CD4-positive, alpha-beta memory T cell (primary cell): ENCODE measurements at regions not wholly inside any gene's neighbourhood (a gene's known extent, or its start where the extent isn't known, plus 50 kb on each side); places are given as distances from the start of the nearest gene placed in this dataset.

Experiments used
- CTCF ChIA-PET: fragments of 350-600 bp; sonication (Branson Sonifier 250); formaldehyde crosslinking; loops from one replicate; lab custom pipeline; 2021; ENCODE audit warnings: inconsistent platforms; ENCODE audit not compliant: partially characterized antibody; lab: Charles Lee
- POLR2A ChIA-PET: fragments of 350-600 bp; sonication (Branson Sonifier 250); formaldehyde crosslinking; loops from one replicate; lab custom pipeline; 2021; ENCODE audit not compliant: partially characterized antibody; lab: Charles Lee
- DNase-seq, 5 donors: peaks; one replicate each; pipeline versions ENCODE4 v3.0.0 to v3.0.0-alpha.2; 2020 to 2022; ENCODE audit warnings: mixed read lengths in 1 of 5
- H3K27ac ChIP-seq: one replicate; pipeline ENCODE4 v1.7.0; 2013; ENCODE audit warnings: low read depth, low read length
- H3K27me3 ChIP-seq: 2 replicates; pipeline ENCODE4 v1.7.0; 2013; ENCODE audit warnings: mild to moderate bottlenecking, low read length, moderate library complexity; ENCODE audit not compliant: insufficient read depth
- H3K36me3 ChIP-seq: 2 replicates; pipeline ENCODE4 v1.7.0; 2013; ENCODE audit warnings: mild to moderate bottlenecking, low read length, moderate library complexity; ENCODE audit not compliant: insufficient read depth
- H3K4me1 ChIP-seq: 2 replicates; pipeline ENCODE4 v1.7.0; 2013; ENCODE audit warnings: mild to moderate bottlenecking, low read length, moderate library complexity; ENCODE audit not compliant: insufficient read depth
- H3K4me3 ChIP-seq, 2 donors: one replicate each; pipeline ENCODE4 v1.7.0; 2013; ENCODE audit warnings: low read length in 2 of 2, mild to moderate bottlenecking in 1 of 2
- H3K9me3 ChIP-seq, 2 donors: one replicate each; pipeline ENCODE4 v1.7.0; 2013; ENCODE audit warnings: low read length in 2 of 2, control low read depth in 1 of 2; ENCODE audit not compliant: control insufficient read depth in 1 of 2
- H3K27ac Mint-ChIP-seq, 7 donors: one replicate each; pipeline ENCODE4 v1.8.0; 2020 to 2021; ENCODE audit warnings: mixed read lengths in 7 of 7, mild to moderate bottlenecking in 6 of 7, inconsistent platforms in 3 of 7, moderate library complexity in 3 of 7
- H3K27me3 Mint-ChIP-seq, 2 donors: one replicate each; pipeline ENCODE4 v1.8.0; 2020 to 2021; ENCODE audit warnings: mixed read lengths in 2 of 2
- H3K36me3 Mint-ChIP-seq, 2 donors: one replicate each; pipeline ENCODE4 v1.8.0; 2020 to 2021; ENCODE audit warnings: mixed read lengths in 2 of 2, inconsistent platforms in 1 of 2, mild to moderate bottlenecking in 1 of 2
- H3K4me1 Mint-ChIP-seq, 4 donors: one replicate each; pipeline ENCODE4 v1.8.0; 2020 to 2021; ENCODE audit warnings: mixed read lengths in 4 of 4, mild to moderate bottlenecking in 1 of 4
- H3K4me3 Mint-ChIP-seq, 8 donors: one replicate each; pipeline ENCODE4 v1.8.0; 2020 to 2021; ENCODE audit warnings: mixed read lengths in 8 of 8, mild to moderate bottlenecking in 7 of 8, moderate library complexity in 6 of 8, inconsistent platforms in 3 of 8
- H3K9me3 Mint-ChIP-seq, 8 donors: one replicate each; pipeline ENCODE4 v1.8.0; 2020 to 2021; ENCODE audit warnings: mixed read lengths in 8 of 8, mild to moderate bottlenecking in 5 of 8, inconsistent platforms in 3 of 8, moderate library complexity in 1 of 8
- intact Hi-C: fragments of 100-400 bp; cut with micrococcal nuclease; formaldehyde crosslinking; loops from one replicate; pipeline ENCODE4 v1.15.1; 2023

DNA sequence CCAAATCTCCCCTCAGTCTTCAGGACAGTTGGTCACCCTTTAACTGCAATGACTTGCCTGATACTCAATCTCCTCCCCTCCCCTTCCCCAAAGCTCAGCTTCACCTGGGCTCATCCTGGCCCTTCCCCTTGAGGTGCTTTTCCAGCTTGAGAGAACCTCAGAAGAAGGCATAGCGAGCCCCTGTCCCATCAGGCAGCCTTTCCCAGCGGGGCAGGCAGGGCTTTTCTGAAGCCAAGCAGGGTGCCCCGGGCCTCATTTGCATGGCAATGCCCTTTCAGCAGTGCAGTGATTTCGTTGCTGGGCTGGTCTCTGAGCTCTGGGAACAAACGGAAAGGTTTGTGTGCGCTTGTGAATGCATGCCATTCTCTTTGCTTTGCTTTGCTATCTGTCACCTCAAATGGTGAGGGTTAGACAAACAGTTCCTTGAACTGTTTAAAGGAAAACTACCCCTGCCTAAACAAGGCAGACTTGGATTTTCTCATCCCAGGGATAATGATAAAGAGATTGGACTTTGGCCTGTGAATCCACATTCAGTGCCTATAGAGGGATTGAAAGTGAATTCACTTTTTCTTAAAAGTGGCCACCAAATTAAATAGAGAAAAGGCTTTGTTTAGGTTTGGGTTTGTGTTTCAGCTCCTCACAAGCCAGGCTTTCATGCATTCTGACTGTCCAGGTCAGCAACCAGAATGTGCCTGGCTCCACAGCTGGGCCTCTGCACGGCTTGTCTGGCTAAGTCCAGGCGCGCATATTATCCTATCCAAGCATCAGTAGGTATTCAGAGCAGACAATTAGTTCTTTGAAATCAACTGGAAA is 165.3 kb downstream of the ZNF608 start:
- POLR2A ChIA-PET: no interaction called here
- Mint-ChIP-seq H3K9me3 (no peaks in the 10 kb centered on the region), H3K27me3 (no peaks in the 10 kb centered on the region), H3K4me3 (no peak overlapping the region), H3K4me1 (peaks cover 9 to 16% (median 12%) of the 10 kb centered on the region in 4 donors), H3K27ac (no peak overlapping the region), H3K36me3 (no peaks in the 10 kb centered on the region)
- intact Hi-C loops: no loop called here
- Histone ChIP-seq H3K9me3 (no peaks in the 10 kb centered on the region), H3K27me3 (no peaks in the 10 kb centered on the region), H3K4me1 (no peaks in the 10 kb centered on the region), H3K4me3 (no peak overlapping the region), H3K36me3 (no peaks in the 10 kb centered on the region), H3K27ac (no peak overlapping the region)
- no peak for DNase-seq
- CTCF ChIA-PET: no interaction called here

DNA sequence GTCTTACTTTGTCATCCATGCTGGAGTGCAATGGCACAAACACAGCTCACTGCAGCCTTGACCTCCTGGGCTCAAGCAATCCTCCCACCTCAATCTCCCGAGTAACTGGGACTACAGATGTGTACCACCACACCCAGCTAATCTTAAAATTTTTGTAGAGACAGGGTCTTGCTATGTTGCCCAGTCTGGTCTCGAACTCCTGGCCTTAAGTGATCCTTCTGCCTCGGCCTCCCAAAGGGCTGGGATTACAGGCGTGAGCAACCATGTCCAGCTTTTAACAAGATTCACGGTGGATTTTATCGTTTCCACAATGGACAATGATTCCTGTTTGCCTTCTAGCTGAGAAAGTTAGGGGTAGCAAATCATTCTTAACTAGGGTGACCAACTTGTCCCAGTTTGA is 165.9 kb downstream of the ZNF608 start:
- Mint-ChIP-seq H3K27me3 (no peaks in the 10 kb centered on the region), H3K27ac (no peak overlapping the region), H3K4me1 (peaks cover 9 to 16% (median 12%) of the 10 kb centered on the region in 4 donors), H3K4me3 (no peak overlapping the region), H3K36me3 (no peaks in the 10 kb centered on the region), H3K9me3 (no peaks in the 10 kb centered on the region)
- no peak for DNase-seq
- Histone ChIP-seq H3K9me3 (no peaks in the 10 kb centered on the region), H3K27ac (no peak overlapping the region), H3K36me3 (no peaks in the 10 kb centered on the region), H3K4me1 (no peaks in the 10 kb centered on the region), H3K4me3 (no peak overlapping the region), H3K27me3 (no peaks in the 10 kb centered on the region)
- ChIA-PET CTCF (no interaction called here), POLR2A (no interaction called here)
- intact Hi-C loops: no loop called here

DNA sequence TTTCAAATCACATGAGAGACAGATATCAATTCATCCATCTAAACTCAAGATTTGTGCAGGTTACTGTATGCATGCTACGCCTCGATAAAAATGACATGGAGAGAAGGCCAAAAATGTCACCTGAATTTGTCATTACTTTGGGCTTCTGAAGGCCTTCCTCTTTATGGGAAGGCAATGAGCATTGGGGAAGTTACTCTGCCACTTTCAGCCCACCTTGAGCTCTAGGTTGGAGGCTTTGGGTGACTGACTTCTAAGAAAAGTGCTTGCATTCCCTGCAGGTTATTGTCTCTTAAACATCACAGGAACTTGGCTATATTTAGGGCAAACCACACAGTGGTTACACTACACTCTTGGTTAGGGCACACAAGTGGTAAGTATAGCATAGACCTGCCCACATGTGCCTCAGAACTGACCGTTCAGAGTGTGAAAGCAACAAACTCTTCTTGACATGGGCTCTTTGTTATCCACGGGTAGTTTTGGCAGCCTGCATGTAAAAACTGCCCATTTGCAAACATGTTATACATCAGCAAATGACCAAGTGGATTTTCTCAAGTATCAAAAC is 169.5 kb downstream of the ZNF608 start:
- Histone ChIP-seq H3K27me3 (no peaks in the 10 kb centered on the region), H3K9me3 (no peaks in the 10 kb centered on the region), H3K4me1 (no peaks in the 10 kb centered on the region), H3K36me3 (no peaks in the 10 kb centered on the region), H3K4me3 (no peak overlapping the region), H3K27ac (no peak overlapping the region)
- CTCF ChIA-PET: no interaction called here
- POLR2A ChIA-PET: no interaction called here
- no peak for DNase-seq
- Mint-ChIP-seq H3K27me3 (peaks cover 0 to 1% of the 10 kb centered on the region in 2 donors), H3K9me3 (peaks cover 0 to 5% (median 0%) of the 10 kb centered on the region in 8 donors), H3K36me3 (no peaks in the 10 kb centered on the region), H3K27ac (no peak overlapping the region), H3K4me1 (no peaks in the 10 kb centered on the region), H3K4me3 (no peak overlapping the region)
- intact Hi-C loops: no loop called here

DNA sequence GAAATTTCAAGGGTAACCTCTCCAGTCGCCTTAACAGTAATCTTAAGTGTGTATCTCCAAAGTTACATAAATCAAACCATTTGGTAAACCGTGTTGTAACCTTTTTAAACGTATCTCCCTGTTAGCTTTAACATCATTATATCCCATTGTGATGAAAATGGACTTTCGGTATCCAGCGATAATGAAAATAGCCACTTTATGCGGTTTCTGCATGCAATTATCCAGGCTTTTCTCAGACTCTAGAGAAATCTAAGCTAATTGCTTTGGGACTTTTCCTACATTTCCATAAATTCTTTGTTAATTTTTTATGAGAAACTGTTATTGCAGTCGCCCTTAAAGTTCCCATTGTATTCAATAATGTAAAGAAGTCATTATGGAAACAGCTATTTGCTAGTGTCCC is 170.7 kb downstream of the ZNF608 start:
- Histone ChIP-seq H3K27ac (no peak overlapping the region), H3K4me3 (no peak overlapping the region), H3K4me1 (no peaks in the 10 kb centered on the region), H3K9me3 (no peaks in the 10 kb centered on the region), H3K27me3 (no peaks in the 10 kb centered on the region), H3K36me3 (no peaks in the 10 kb centered on the region)
- ChIA-PET CTCF (no interaction called here), POLR2A (no interaction called here)
- Mint-ChIP-seq H3K4me3 (no peak overlapping the region), H3K9me3 (peaks cover 0 to 5% (median 0%) of the 10 kb centered on the region in 8 donors), H3K27ac (no peak overlapping the region), H3K4me1 (no peaks in the 10 kb centered on the region), H3K36me3 (no peaks in the 10 kb centered on the region), H3K27me3 (peaks cover 0 to 1% of the 10 kb centered on the region in 2 donors)
- DNase-seq: no peak
- intact Hi-C loops: no loop called here

DNA sequence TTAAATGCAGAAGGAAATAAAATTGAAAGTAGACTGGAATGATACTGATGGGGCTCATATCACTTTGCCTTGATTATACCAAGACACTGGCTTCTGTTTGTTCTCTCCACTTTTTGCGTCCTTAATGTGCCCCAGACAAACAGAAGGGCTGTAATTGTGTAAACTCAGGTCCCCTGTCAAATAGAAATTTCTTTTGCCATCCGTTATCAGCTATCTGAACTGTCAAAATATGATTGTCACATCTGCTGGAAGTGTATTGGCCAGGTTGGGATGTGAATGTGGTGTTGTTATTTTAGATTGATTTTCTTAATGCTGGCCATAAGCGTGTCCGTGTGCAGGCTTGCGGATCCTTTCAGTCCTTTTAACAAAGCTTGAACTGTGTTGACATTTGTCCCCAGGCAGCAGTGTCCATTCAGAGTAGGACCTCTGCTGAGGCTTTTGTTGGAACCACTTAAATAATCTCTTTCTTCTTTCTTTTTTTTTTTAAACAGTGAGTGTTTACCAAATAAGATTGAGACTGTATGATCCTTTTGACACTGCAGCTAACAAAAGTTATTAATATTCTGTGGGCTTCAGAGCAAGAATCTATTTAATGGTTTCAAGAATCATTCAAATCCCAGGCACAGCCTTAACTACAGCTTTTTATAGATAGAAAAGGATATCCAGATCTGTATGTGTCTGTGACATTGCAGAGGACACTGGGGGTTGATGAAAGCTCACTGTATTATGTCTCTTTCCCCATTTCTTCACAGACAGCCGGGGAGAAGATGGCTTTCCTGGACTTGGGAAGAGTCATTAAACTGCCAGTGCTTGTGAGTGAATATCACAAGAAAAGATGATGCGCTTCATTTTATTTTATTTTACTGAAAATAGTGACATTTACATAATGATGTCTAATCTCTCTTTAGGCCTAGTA is 171.7 kb downstream of the ZNF608 start:
- intact Hi-C loops: no loop called here
- no peaks in the 10 kb centered on the region for H3K36me3 ChIP-seq
- Mint-ChIP-seq H3K27ac (no peak overlapping the region), H3K4me1 (no peaks in the 10 kb centered on the region), H3K4me3 (no peak overlapping the region), H3K9me3 (peaks cover 0 to 5% (median 0%) of the 10 kb centered on the region in 8 donors), H3K36me3 (no peaks in the 10 kb centered on the region), H3K27me3 (peaks cover 0 to 1% of the 10 kb centered on the region in 2 donors)
- no peaks in the 10 kb centered on the region for H3K9me3 ChIP-seq
- H3K27ac ChIP-seq: no peak overlapping the region
- H3K4me3 ChIP-seq: no peak overlapping the region
- CTCF ChIA-PET: no interaction called here
- no peaks in the 10 kb centered on the region for H3K4me1 ChIP-seq
- no peak for DNase-seq
- POLR2A ChIA-PET: no interaction called here
- H3K27me3 ChIP-seq: no peaks in the 10 kb centered on the region

DNA sequence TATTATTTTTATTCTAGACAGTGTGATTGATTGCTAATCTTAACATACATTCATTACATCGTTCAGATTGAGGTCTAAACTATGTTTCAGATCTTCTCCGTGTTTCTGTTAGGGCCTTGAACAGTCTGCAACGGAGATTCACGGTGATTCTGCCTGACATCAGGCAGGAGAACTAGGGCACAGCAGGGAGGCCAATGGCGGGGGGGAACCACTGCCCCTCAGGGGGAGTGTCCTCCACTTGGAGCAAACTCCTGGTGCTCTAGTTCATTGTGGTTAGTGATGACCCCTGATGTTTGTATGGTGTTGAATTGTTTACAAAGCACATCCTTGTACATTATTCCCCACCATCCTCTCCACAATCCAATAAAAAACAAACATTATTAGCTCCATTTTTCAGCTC is 173.5 kb downstream of the ZNF608 start:
- Mint-ChIP-seq H3K36me3 (no peaks in the 10 kb centered on the region), H3K4me1 (no peaks in the 10 kb centered on the region), H3K4me3 (no peak overlapping the region), H3K27ac (no peak overlapping the region), H3K27me3 (peaks cover 0 to 1% of the 10 kb centered on the region in 2 donors), H3K9me3 (peaks cover 0 to 7% (median 0%) of the 10 kb centered on the region in 8 donors)
- H3K27me3 ChIP-seq: no peaks in the 10 kb centered on the region
- no peaks in the 10 kb centered on the region for H3K9me3 ChIP-seq
- no peak overlapping the region for H3K4me3 ChIP-seq
- intact Hi-C loops: no loop called here
- H3K4me1 ChIP-seq: no peaks in the 10 kb centered on the region
- ChIA-PET CTCF (interaction anchor here (0.7 kb wide), 2 partner anchors 13 to 15 kb away, joined by 3 to 5 read pairs; no protein-coding TSS in a partner anchor), POLR2A (no interaction called here)
- no peak for DNase-seq
- H3K27ac ChIP-seq: no peak overlapping the region
- no peaks in the 10 kb centered on the region for H3K36me3 ChIP-seq
